ENCODE measurements at regions not wholly inside any gene's neighbourhood (a gene's known extent, or its start where the extent isn't known, plus 50 kb on each side); places are given as distances from the start of the nearest gene placed in this dataset.
"Not testable (repeated sequence)": the region's sequence is repeated elsewhere in the genome, so short reads cannot be mapped to it uniquely, and the experiment has no call there.

GRCh38 chr6:119423996-119424395 is 74.4 kb upstream of the MAN1A1 start:
- 93 to 97% (median 96%) methylated on average over 5 of the region's 5 CpGs for WGBS, 5 donors
- H3K4me1 ChIP-seq: no peaks in the 10 kb centered on the region
- intact Hi-C loops (cut with DNase I; ENCODE audit: low total_unique reads): no loop called here
- TF ChIP-seq POLR2A (IDR thresholded peaks at IDR 0.05) (no peak), CTCF (IDR thresholded peaks at IDR 0.05 in 8 of 11, conservative IDR thresholded peaks at IDR 0.05 in 3 of 11) (no peak), POLR2AphosphoS5 (IDR thresholded peaks at IDR 0.05) (no peak)
- DNase-seq: no peak
- H3K27me3 ChIP-seq (replicated peaks in 1 of 7): no peaks in the 10 kb centered on the region
- no peaks in the 10 kb centered on the region for H3K36me3 ChIP-seq
- peaks cover 0 to 52% (median 32%) of the 10 kb centered on the region in 8 donors for H3K9me3 ChIP-seq
- H3K4me3 ChIP-seq: no peak overlapping the region
- no peak overlapping the region for H3K27ac ChIP-seq

GRCh38 chr6:119418084-119418483 is 68.5 kb upstream of the MAN1A1 start:
- H3K9me3 ChIP-seq: peaks cover 0 to 70% (median 51%) of the 10 kb centered on the region in 8 donors
- H3K27ac ChIP-seq; intact Hi-C loops (cut with DNase I; ENCODE audit: low total_unique reads); H3K36me3 ChIP-seq; H3K27me3 ChIP-seq (replicated peaks in 1 of 7); DNase-seq; H3K4me1 ChIP-seq; H3K4me3 ChIP-seq: not testable (repeated sequence)
- WGBS, 5 donors: 84 to 92% (median 86%) methylated on average over 2 of the region's 2 CpGs

GRCh38 chr6:119407156-119407555 is 57.6 kb upstream of the MAN1A1 start:
- Histone ChIP-seq H3K27me3 (replicated peaks in 1 of 7) (no peaks in the 10 kb centered on the region), H3K9me3 (peaks cover 0 to 50% (median 20%) of the 10 kb centered on the region in 8 donors), H3K4me1 (no peaks in the 10 kb centered on the region), H3K27ac (no peak overlapping the region), H3K4me3 (no peak overlapping the region), H3K36me3 (no peaks in the 10 kb centered on the region)
- 65 to 84% (median 75%) methylated on average over 4 of the region's 4 CpGs for WGBS, 5 donors
- DNase-seq: no peak
- intact Hi-C loops (cut with DNase I; ENCODE audit: low total_unique reads): no loop called here
- TF ChIP-seq POLR2AphosphoS5 (IDR thresholded peaks at IDR 0.05) (no peak), POLR2A (IDR thresholded peaks at IDR 0.05) (no peak), CTCF (IDR thresholded peaks at IDR 0.05 in 8 of 11, conservative IDR thresholded peaks at IDR 0.05 in 3 of 11) (no peak)

- H3K4me1 ChIP-seq; H3K27ac ChIP-seq; H3K4me3 ChIP-seq; H3K27me3 ChIP-seq (replicated peaks in 1 of 7); intact Hi-C loops (cut with DNase I; ENCODE audit: low total_unique reads); H3K36me3 ChIP-seq; DNase-seq: not testable (repeated sequence)
- WGBS, 5 donors: 67 to 80% (median 73%) methylated on average over 2 of the region's 2 CpGs
- peaks cover 0 to 51% (median 18%) of the 10 kb centered on the region in 8 donors for H3K9me3 ChIP-seq
Measured at GRCh38 chr6:119405114-119405513, 55.6 kb upstream of the MAN1A1 start.

Small RNA genes lying in the stretch of these regions (microRNA-seq; reads per million reads assigned to microRNA genes)
- 0 to 0.28 (median 0) reads per million in 3 donors for gene MIR3144

Small RNA genes lying in the stretch of these regions (small RNA-seq; reads per million reads assigned to genes)
- gene COX6A1P3: 0 reads per million in 4 donors
- gene MIR3144: 0 to 0.06 (median 0) reads per million in 4 donors
- gene RNA5SP215: 0.06 to 0.15 (median 0.07) reads per million in 4 donors
- 0 reads per million in 4 donors for gene RNU6-214P

Measured in spleen (tissue), 11 donors.